ENCODE measurements at regions not wholly inside any gene's neighbourhood (a gene's known extent, or its start where the extent isn't known, plus 50 kb on each side); places are given as distances from the start of the nearest gene placed in this dataset.

- H3K27me3 ChIP-seq, result no peaks in the 10 kb centered on the region
- intact Hi-C loops (cut with DNase I), result no loop called here
- H3K36me3 ChIP-seq, result no peaks in the 10 kb centered on the region
- H3K4me3 ChIP-seq, result no peak overlapping the region
- no peak for TF ChIP-seq POLR2A (IDR thresholded peaks at IDR 0.05)
- WGBS, 4 donors, result 81 to 96% (median 89%) methylated on average over 3 of the region's 3 CpGs
- no peak for ATAC-seq
- no peaks in the 10 kb centered on the region for H3K4me1 ChIP-seq
- no peaks in the 10 kb centered on the region for H3K9me3 ChIP-seq
- no peak overlapping the region for H3K27ac ChIP-seq
- DNase-seq, result no peak
These were observed 185.2 kb upstream of the GMDS start for GRCh38 chr6:2430612-2431011.

- ATAC-seq, result peak in 1 of 4 donors; percentile 24
- no peak overlapping the region for H3K4me3 ChIP-seq
- intact Hi-C loops (cut with DNase I), result no loop called here
- H3K9me3 ChIP-seq, result no peaks in the 10 kb centered on the region
- no peaks in the 10 kb centered on the region for H3K4me1 ChIP-seq
- no peaks in the 10 kb centered on the region for H3K36me3 ChIP-seq
- DNase-seq, result no peak
- 85 to 88% (median 87%) methylated on average over 6 of the region's 6 CpGs for WGBS, 4 donors
- TF ChIP-seq CTCF (IDR thresholded peaks at IDR 0.05) (no peak), POLR2A (IDR thresholded peaks at IDR 0.05) (no peak)
- no peaks in the 10 kb centered on the region for H3K27me3 ChIP-seq
- H3K27ac ChIP-seq, result no peak overlapping the region
These were observed 184.1 kb upstream of the GMDS start for GRCh38 chr6:2429460-2429859.

- Histone ChIP-seq H3K36me3 (no peaks in the 10 kb centered on the region), H3K9me3 (no peaks in the 10 kb centered on the region), H3K4me3 (no peak overlapping the region), H3K27me3 (no peaks in the 10 kb centered on the region), H3K27ac (no peak overlapping the region), H3K4me1 (no peaks in the 10 kb centered on the region)
- intact Hi-C loops (cut with DNase I), result no loop called here
- ATAC-seq (no peak), DNase-seq (no peak)
- 93 to 100% (median 96%) methylated on average over 1 of the region's 1 CpG for WGBS, 4 donors
- TF ChIP-seq POLR2A (IDR thresholded peaks at IDR 0.05) (no peak), CTCF (IDR thresholded peaks at IDR 0.05) (no peak)
These were observed 183.6 kb upstream of the GMDS start for GRCh38 chr6:2429032-2429431.

GRCh38 chr6:2426561-2427340 is 181.3 kb upstream of the GMDS start:
- ATAC-seq (no peak), DNase-seq (no peak)
- TF ChIP-seq CTCF (IDR thresholded peaks at IDR 0.05) (no peak), POLR2A (IDR thresholded peaks at IDR 0.05) (no peak)
- no peaks in the 10 kb centered on the region for H3K4me1 ChIP-seq
- H3K4me3 ChIP-seq, result no peak overlapping the region
- no peak overlapping the region for H3K27ac ChIP-seq
- H3K36me3 ChIP-seq, result no peaks in the 10 kb centered on the region
- no peaks in the 10 kb centered on the region for H3K9me3 ChIP-seq
- intact Hi-C loops (cut with DNase I), result no loop called here
- 83 to 91% (median 90%) methylated on average over 3 of the region's 3 CpGs for WGBS, 4 donors
- no peaks in the 10 kb centered on the region for H3K27me3 ChIP-seq
